Heart right ventricle (tissue), 16 donors: ENCODE measurements at regions not wholly inside any gene's neighbourhood (a gene's known extent, or its start where the extent isn't known, plus 50 kb on each side); places are given as distances from the start of the nearest gene placed in this dataset.

ENCODE experiments used
- ATAC-seq, 8 donors: fragments of 200-7000 bp; cut with Tn5 transposase; one replicate each; pipeline ENCODE4 v1.9.1; 2020; ENCODE audit warnings: mild to moderate bottlenecking in 8 of 8, moderate library complexity in 8 of 8, moderate number of reproducible peaks in 1 of 8
- DNase-seq, 2 donors: peaks; one replicate each; pipeline ENCODE4 v3.0.0-alpha.2; 2020
- H3K27ac ChIP-seq, 10 donors: fragments of 200-600 bp; sonication (generic) in 2 of 10; one replicate each; pipeline versions ENCODE4 v1.5.0 to v1.8.0; 2020 to 2022; ENCODE audit warnings: mild to moderate bottlenecking in 3 of 10
- H3K27me3 ChIP-seq, 7 donors: fragments of 200-600 bp; one replicate each; pipeline ENCODE4 v1.8.0; 2021 to 2022; ENCODE audit warnings: mild to moderate bottlenecking in 2 of 7
- H3K36me3 ChIP-seq, 9 donors: fragments of 200-600 bp; sonication (generic) in 1 of 9; one replicate each; pipeline versions ENCODE4 v1.5.0 to v1.8.0; 2020 to 2022; ENCODE audit warnings: mild to moderate bottlenecking in 2 of 9
- H3K4me1 ChIP-seq, 9 donors: fragments of 200-600 bp; sonication (generic) in 1 of 9; one replicate each; pipeline versions ENCODE4 v1.5.0 to v1.8.0; 2020 to 2022; ENCODE audit warnings: mild to moderate bottlenecking in 4 of 9
- H3K4me3 ChIP-seq, 10 donors: fragments of 200-600 bp; sonication (generic) in 2 of 10; one replicate each; pipeline versions ENCODE4 v1.5.0 to v1.8.0; 2020 to 2022; ENCODE audit warnings: mild to moderate bottlenecking in 7 of 10, moderate library complexity in 2 of 10
- H3K9me3 ChIP-seq, 11 donors: fragments of 200-600 bp in 10 of 11; sonication (generic) in 2 of 11; one replicate each; pipeline versions ENCODE4 v1.5.0 to v1.8.0; 2013 to 2022; ENCODE audit warnings: mild to moderate bottlenecking in 2 of 11, control low read depth in 1 of 11, moderate library complexity in 1 of 11
- WGBS, 2 donors: extraction: QIAGEN DNeasy Blood & Tissue Kit; methylation state at CpG; one replicate each; pipeline ENCODE4 v1.1.7; 2013; ENCODE audit warnings: inconsistent platforms in 1 of 2; 5-methylcytosine and 5-hydroxymethylcytosine counted together
- intact Hi-C, 10 donors: fragments of 100-400 bp; cut with DNase I; formaldehyde crosslinking; loops; one replicate each; pipeline versions ENCODE4 v1.11.1 to v1.14.2; 2022
- TF ChIP-seq, protein P1 (sequence below), 9 donors: fragments of 200-600 bp; sonication (generic) in 2 of 9; IDR thresholded peaks; one replicate each; pipeline versions ENCODE4 v1.5.0 to v1.8.0; 2021 to 2022; ENCODE audit warnings: antibody characterized with exemption in 9 of 9, mild to moderate bottlenecking in 5 of 9, moderate library complexity in 1 of 9
- donor health status: Arrhythmogenic right ventricular cardiomyopathy.
- donor health status: ischemic (EF 13 %, LVEDD 7.1; RV severe dilation, severe dysfunction).
- donor health status: healthy with polysubstance abuse.
- donor health status: DM: no; HTN: yes; CAD: no.
- donor health status: DM: no; HTN: no; CAD: no.
- donor health status: ischemic (EF 25% LVEDD 6.9; RV normal size, moderate dysfunction).
- donor health status: ischemic (EF 25% LVEDD 5.7; RV mildly dilated, moderate dysfunction).
- donor health status: healthy.
- donor health status: DM: yes; HTN: yes; CAD: no.
- donor health status: Ischemic cardiomyopathy.
- donor health status: ischemic (EF 35%, LVEDD 5.7; RV mildly dilated, moderate dysfunction).
- donor health status: nonischemic (EF 11% LVEDD 7.7; RV severe dilation, severe dysfunction).
- donor health status: DM: yes; HTN: yes; CAD: no.
- donor health status: PGD.
- donor health status: ischemic (EF 29% LVEDD 5.4; RV normal size, mild dysfunction).
- donor health status: nonischemic (EF 23%, LVEDD 6.1; RV moderate dilation, normal function).

DNA sequence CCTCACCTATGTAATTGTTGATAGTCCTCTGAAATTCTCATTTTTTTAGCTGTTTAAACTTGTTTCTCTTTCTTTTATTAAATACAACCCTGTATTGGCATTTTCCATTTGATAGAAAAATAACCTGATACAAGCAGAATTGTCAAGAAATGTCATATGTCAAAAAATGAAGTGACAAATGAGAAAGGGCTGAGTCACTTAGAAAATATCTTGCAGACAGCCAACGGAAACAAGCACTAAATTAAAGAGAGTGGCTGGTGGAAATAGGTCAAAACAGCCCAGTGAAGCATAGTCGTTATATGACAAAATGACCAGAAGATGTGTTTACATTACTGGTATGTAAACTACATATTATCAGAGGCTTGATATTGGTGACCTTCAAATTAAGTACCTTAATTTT, 484.4 kb downstream of the PLA2G4A start:
- H3K27me3 ChIP-seq: no peaks in the 10 kb centered on the region
- no peak overlapping the region for H3K27ac ChIP-seq
- H3K4me3 ChIP-seq: no peak overlapping the region
- intact Hi-C loops: no loop called here
- H3K4me1 ChIP-seq: no peaks in the 10 kb centered on the region
- DNase-seq: no peak
- peaks cover 0 to 6% (median 0%) of the 10 kb centered on the region in 11 donors for H3K9me3 ChIP-seq
- no peak for ATAC-seq
- 34 to 53% methylated on average over 2 of the region's 2 CpGs for WGBS, 2 donors
- TF ChIP-seq, protein P1, sequence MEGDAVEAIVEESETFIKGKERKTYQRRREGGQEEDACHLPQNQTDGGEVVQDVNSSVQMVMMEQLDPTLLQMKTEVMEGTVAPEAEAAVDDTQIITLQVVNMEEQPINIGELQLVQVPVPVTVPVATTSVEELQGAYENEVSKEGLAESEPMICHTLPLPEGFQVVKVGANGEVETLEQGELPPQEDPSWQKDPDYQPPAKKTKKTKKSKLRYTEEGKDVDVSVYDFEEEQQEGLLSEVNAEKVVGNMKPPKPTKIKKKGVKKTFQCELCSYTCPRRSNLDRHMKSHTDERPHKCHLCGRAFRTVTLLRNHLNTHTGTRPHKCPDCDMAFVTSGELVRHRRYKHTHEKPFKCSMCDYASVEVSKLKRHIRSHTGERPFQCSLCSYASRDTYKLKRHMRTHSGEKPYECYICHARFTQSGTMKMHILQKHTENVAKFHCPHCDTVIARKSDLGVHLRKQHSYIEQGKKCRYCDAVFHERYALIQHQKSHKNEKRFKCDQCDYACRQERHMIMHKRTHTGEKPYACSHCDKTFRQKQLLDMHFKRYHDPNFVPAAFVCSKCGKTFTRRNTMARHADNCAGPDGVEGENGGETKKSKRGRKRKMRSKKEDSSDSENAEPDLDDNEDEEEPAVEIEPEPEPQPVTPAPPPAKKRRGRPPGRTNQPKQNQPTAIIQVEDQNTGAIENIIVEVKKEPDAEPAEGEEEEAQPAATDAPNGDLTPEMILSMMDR (IDR thresholded peaks at IDR 0.05): no peak
- H3K36me3 ChIP-seq: no peaks in the 10 kb centered on the region

DNA sequence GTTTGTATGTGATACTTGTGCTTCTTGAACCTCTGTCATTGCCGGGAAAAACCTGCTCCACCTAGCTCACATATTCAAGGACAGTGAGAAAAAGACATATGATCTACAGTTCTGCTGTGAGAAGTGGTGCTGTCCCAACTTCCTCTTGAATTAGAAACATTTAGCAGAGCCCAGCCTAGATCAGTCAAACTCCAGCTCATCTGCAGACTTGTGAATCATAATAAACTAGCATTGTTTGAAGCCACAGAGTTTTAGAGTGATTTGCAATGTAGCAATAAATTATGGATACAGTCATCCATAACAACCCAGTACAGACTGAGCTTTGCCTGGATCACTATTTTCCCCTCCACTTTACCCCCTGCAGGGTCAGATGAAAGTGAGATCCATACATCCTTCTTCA, 497.8 kb downstream of the PLA2G4A start:
- no peaks in the 10 kb centered on the region for H3K4me1 ChIP-seq
- ATAC-seq (no peak), DNase-seq (no peak)
- H3K27ac ChIP-seq: no peak overlapping the region
- no peaks in the 10 kb centered on the region for H3K36me3 ChIP-seq
- no peak overlapping the region for H3K4me3 ChIP-seq
- 92% methylated on average over 1 of the region's 1 CpG for WGBS, 2 donors
- TF ChIP-seq, protein P1 (IDR thresholded peaks at IDR 0.05): no peak
- H3K9me3 ChIP-seq: peaks cover 0 to 18% (median 0%) of the 10 kb centered on the region in 11 donors
- H3K27me3 ChIP-seq: no peaks in the 10 kb centered on the region
- intact Hi-C loops: no loop called here

DNA sequence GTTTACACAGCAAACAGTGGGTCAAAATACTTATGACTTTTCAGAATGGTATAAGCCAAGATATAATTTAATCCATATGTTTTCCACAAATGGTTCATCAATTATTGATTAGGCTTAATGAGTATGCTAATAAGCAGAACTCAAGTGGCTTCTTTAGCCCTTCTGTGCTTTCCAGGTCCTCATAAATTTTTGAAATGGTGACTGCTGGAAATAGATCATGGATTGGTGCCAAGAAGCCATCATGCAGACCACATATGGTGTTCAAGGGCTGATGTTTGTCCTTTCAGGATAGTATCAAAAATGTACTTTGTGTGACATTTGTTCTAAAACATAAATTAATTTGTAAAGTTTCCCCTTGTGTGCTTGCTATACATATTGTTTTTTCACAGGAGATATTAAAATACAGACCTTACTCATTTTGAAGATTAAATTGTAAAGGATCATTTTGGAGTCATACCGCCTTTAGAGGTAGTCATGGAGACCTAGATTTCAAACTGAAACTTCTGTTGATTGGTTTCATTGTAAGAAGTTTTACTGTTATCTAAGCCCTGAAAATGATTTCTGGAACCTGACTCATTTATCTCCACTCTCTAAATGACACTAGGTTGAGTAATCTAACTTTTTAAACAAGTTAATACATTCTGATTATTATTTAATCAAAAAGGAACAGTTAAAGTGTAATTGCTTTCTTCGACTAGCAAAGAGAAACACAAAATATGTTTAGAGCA, 507.9 kb downstream of the PLA2G4A start:
- DNase-seq (no peak), ATAC-seq (no peak)
- 78 to 87% methylated on average over 2 of the region's 2 CpGs for WGBS, 2 donors
- intact Hi-C loops: no loop called here
- H3K9me3 ChIP-seq: peaks cover 0 to 9% (median 0%) of the 10 kb centered on the region in 11 donors
- H3K27ac ChIP-seq: no peak overlapping the region
- H3K36me3 ChIP-seq: no peaks in the 10 kb centered on the region
- H3K4me3 ChIP-seq: no peak overlapping the region
- no peaks in the 10 kb centered on the region for H3K27me3 ChIP-seq
- no peaks in the 10 kb centered on the region for H3K4me1 ChIP-seq
- TF ChIP-seq, protein P1 (IDR thresholded peaks at IDR 0.05): no peak

DNA sequence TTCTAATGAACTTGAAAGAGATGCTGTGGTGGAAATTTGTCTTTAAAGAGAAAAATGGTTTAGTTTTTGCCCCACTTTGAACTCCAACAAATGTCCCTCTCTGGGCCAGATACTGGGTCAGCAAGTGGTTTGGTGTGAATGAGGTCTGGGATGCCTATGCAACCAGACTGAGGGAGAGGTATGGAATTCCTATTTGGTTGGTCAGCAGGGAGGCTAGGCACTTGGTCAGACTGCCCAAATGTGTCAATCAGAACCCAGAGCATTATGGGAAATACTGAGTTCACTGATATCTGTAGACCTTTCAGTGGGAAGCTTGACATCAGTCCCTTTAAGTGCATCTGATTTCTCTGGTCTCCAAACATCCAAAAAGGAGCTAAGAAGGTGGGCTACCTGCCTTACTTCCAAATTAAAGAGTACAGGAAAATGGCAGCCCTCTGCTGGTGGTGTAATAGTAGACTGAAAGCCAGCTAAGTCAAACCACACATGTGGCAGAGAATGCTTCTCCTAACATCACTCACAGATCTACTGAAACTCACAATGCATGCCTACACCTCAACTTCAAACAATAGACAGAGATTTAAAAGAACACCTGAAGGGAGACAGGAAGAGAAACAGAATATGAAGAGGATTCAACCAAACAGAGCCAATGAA, 510.1 kb downstream of the PLA2G4A start:
- no peaks in the 10 kb centered on the region for H3K27me3 ChIP-seq
- TF ChIP-seq, protein P1 (IDR thresholded peaks at IDR 0.05): no peak
- no peaks in the 10 kb centered on the region for H3K4me1 ChIP-seq
- no peak overlapping the region for H3K4me3 ChIP-seq
- no peaks in the 10 kb centered on the region for H3K36me3 ChIP-seq
- H3K9me3 ChIP-seq: peaks cover 0 to 7% (median 0%) of the 10 kb centered on the region in 11 donors
- no peak for DNase-seq
- intact Hi-C loops: no loop called here
- ATAC-seq: no peak
- no peak overlapping the region for H3K27ac ChIP-seq
